ENCODE measurements at regions not wholly inside any gene's neighbourhood (a gene's known extent, or its start where the extent isn't known, plus 50 kb on each side); places are given as distances from the start of the nearest gene placed in this dataset.
A peak's percentile ranks its signal among the peaks of the same experiment; 100 is the strongest.

- Mint-ChIP-seq H3K9me3 (ENCODE audit: unreplicated experiment) (no peaks in the 10 kb centered on the region), H3K4me1 (ENCODE audit: low read depth, unreplicated experiment) (peaks cover 8% of the 10 kb centered on the region), H3K27me3 (ENCODE audit: insufficient read depth, unreplicated experiment) (no peaks in the 10 kb centered on the region), H3K4me3 (ENCODE audit: unreplicated experiment) (no peak overlapping the region), H3K36me3 (ENCODE audit: insufficient read depth, unreplicated experiment) (no peaks in the 10 kb centered on the region), H3K27ac (ENCODE audit: unreplicated experiment) (no peak overlapping the region)
- Histone ChIP-seq H3K9me3 (no peaks in the 10 kb centered on the region), H3K4me3 (ENCODE audit: low read depth, low read length) (no peak overlapping the region), H3K36me3 (ENCODE audit: control insufficient read depth, insufficient read depth, low read length) (no peaks in the 10 kb centered on the region), H3K27me3 (replicated peaks; ENCODE audit: control insufficient read depth, insufficient read depth, low read length) (no peaks in the 10 kb centered on the region), H3K4me1 (peaks cover 18% of the 10 kb centered on the region)
- CTCF ChIA-PET = interaction anchor here (1.8 kb wide), 1 partner anchor 19 kb away, joined by 4 read pairs; no protein-coding TSS in a partner anchor
- POLR2A ChIA-PET = no interaction called here
- intact Hi-C loops (cut with micrococcal nuclease; ENCODE audit: unreplicated experiment) = no loop called here
- DNase-seq = no peak
- TF ChIP-seq, protein P1, sequence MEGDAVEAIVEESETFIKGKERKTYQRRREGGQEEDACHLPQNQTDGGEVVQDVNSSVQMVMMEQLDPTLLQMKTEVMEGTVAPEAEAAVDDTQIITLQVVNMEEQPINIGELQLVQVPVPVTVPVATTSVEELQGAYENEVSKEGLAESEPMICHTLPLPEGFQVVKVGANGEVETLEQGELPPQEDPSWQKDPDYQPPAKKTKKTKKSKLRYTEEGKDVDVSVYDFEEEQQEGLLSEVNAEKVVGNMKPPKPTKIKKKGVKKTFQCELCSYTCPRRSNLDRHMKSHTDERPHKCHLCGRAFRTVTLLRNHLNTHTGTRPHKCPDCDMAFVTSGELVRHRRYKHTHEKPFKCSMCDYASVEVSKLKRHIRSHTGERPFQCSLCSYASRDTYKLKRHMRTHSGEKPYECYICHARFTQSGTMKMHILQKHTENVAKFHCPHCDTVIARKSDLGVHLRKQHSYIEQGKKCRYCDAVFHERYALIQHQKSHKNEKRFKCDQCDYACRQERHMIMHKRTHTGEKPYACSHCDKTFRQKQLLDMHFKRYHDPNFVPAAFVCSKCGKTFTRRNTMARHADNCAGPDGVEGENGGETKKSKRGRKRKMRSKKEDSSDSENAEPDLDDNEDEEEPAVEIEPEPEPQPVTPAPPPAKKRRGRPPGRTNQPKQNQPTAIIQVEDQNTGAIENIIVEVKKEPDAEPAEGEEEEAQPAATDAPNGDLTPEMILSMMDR (IDR thresholded peaks at IDR 0.05; ENCODE audit: insufficient read depth in 1 of 2, low read depth in 1 of 2, low read length in 1 of 2, severe bottlenecking in 1 of 2, unreplicated experiment in 1 of 2) = no peak
- BruUV-seq (replicated peaks) = no TSS peak
Measured at GRCh38 chr18:23399067-23399466, 54.0 kb upstream of the RIOK3 start.

DNA sequence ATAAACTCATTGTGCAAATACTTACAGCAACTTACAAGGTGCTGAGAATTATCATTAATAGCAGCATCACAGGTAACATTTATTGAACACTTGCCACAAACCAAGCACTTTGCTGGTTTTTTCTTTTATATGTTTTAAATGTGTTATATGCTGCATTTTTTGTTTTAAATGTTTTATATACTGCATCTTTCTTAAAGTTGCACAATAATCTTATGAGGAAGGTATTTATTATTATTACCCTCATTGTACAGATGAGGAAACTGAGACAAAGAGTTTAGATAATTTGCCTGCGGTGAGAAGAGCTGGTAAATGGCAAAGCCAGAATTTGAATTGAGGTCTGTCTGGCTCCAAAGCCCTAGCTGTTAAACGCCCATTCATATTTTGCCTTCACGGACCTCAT, 52.2 kb upstream of the RIOK3 start:
- Mint-ChIP-seq H3K4me3 (ENCODE audit: unreplicated experiment) (no peak overlapping the region), H3K36me3 (ENCODE audit: insufficient read depth, unreplicated experiment) (no peaks in the 10 kb centered on the region), H3K27ac (ENCODE audit: unreplicated experiment) (no peak overlapping the region), H3K9me3 (ENCODE audit: unreplicated experiment) (no peaks in the 10 kb centered on the region), H3K4me1 (ENCODE audit: low read depth, unreplicated experiment) (peaks cover 8% of the 10 kb centered on the region), H3K27me3 (ENCODE audit: insufficient read depth, unreplicated experiment) (no peaks in the 10 kb centered on the region)
- H3K4me1 ChIP-seq = peaks cover 21% of the 10 kb centered on the region
- CTCF ChIA-PET = no interaction called here
- no TSS peak for BruUV-seq (replicated peaks)
- intact Hi-C loops (cut with micrococcal nuclease; ENCODE audit: unreplicated experiment) = loop anchor here (10.0 kb wide), 1 partner anchor 146 kb away; no protein-coding TSS in a partner anchor
- no peak overlapping the region for H3K4me3 ChIP-seq (ENCODE audit: low read depth, low read length)
- H3K27me3 ChIP-seq (replicated peaks; ENCODE audit: control insufficient read depth, insufficient read depth, low read length) = no peaks in the 10 kb centered on the region
- POLR2A ChIA-PET = no interaction called here
- H3K9me3 ChIP-seq = no peaks in the 10 kb centered on the region
- H3K36me3 ChIP-seq (ENCODE audit: control insufficient read depth, insufficient read depth, low read length) = no peaks in the 10 kb centered on the region
- TF ChIP-seq, protein P1 (IDR thresholded peaks at IDR 0.05; ENCODE audit: insufficient read depth in 1 of 2, low read depth in 1 of 2, low read length in 1 of 2, severe bottlenecking in 1 of 2, unreplicated experiment in 1 of 2) = no peak
- no peak for DNase-seq

GRCh38 chr18:23401400-23402347, 51.4 kb upstream of the RIOK3 start:
- peak overlapping the region; percentile 79 for H3K27ac Mint-ChIP-seq (ENCODE audit: unreplicated experiment)
- TF ChIP-seq, protein P1 (IDR thresholded peaks at IDR 0.05; ENCODE audit: insufficient read depth in 1 of 2, low read depth in 1 of 2, low read length in 1 of 2, severe bottlenecking in 1 of 2, unreplicated experiment in 1 of 2) = no peak
- no peak overlapping the region for H3K4me3 Mint-ChIP-seq (ENCODE audit: unreplicated experiment)
- no peaks in the 10 kb centered on the region for H3K36me3 ChIP-seq (ENCODE audit: control insufficient read depth, insufficient read depth, low read length)
- no peaks in the 10 kb centered on the region for H3K36me3 Mint-ChIP-seq (ENCODE audit: insufficient read depth, unreplicated experiment)
- H3K4me3 ChIP-seq (ENCODE audit: low read depth, low read length) = no peak overlapping the region
- no peaks in the 10 kb centered on the region for H3K27me3 Mint-ChIP-seq (ENCODE audit: insufficient read depth, unreplicated experiment)
- no peaks in the 10 kb centered on the region for H3K9me3 ChIP-seq
- peaks cover 8% of the 10 kb centered on the region for H3K4me1 Mint-ChIP-seq (ENCODE audit: low read depth, unreplicated experiment)
- H3K9me3 Mint-ChIP-seq (ENCODE audit: unreplicated experiment) = no peaks in the 10 kb centered on the region
- H3K27me3 ChIP-seq (replicated peaks; ENCODE audit: control insufficient read depth, insufficient read depth, low read length) = no peaks in the 10 kb centered on the region
- POLR2A ChIA-PET = no interaction called here
- BruUV-seq (replicated peaks) = no TSS peak
- DNase-seq = peak; percentile 43 to 69
- H3K4me1 ChIP-seq = peaks cover 28% of the 10 kb centered on the region
- CTCF ChIA-PET = no interaction called here
- intact Hi-C loops (cut with micrococcal nuclease; ENCODE audit: unreplicated experiment) = loop anchor here (10.0 kb wide), 1 partner anchor 147 kb away; no protein-coding TSS in a partner anchor

Data from Caco-2 (cell line).